ENCODE measurements at regions not wholly inside any gene's neighbourhood (a gene's known extent, or its start where the extent isn't known, plus 50 kb on each side); places are given as distances from the start of the nearest gene placed in this dataset.

GRCh38 chr2:88296247-88296646 lies 126.1 kb downstream of the THNSL2 start:
- no peaks in the 10 kb centered on the region for H3K36me3 ChIP-seq (ENCODE audit: insufficient read depth, low read length)
- H2AFZ ChIP-seq (ENCODE audit: low read length) = no peak overlapping the region
- no peaks in the 10 kb centered on the region for H3K9me2 ChIP-seq (ENCODE audit: low read depth, low read length)
- no peak overlapping the region for H3K27ac ChIP-seq (ENCODE audit: low read depth, low read length, poor library complexity, severe bottlenecking)
- H3K79me2 ChIP-seq (ENCODE audit: insufficient read depth, low read length) = no peaks in the 10 kb centered on the region
- H4K20me1 ChIP-seq (ENCODE audit: insufficient read depth, low read length) = no peaks in the 10 kb centered on the region
- no peak overlapping the region for H3K4me2 ChIP-seq (ENCODE audit: low read length)
- no peaks in the 10 kb centered on the region for H3K4me1 ChIP-seq (ENCODE audit: insufficient read depth, low read length, severe bottlenecking)
- no peaks in the 10 kb centered on the region for H3K27me3 ChIP-seq (ENCODE audit: insufficient read depth, low read length)
- no peak overlapping the region for H3K9ac ChIP-seq (ENCODE audit: low read length)
- TF ChIP-seq EZH2 (IDR thresholded peaks at IDR 0.05; ENCODE audit: borderline replicate concordance, low read length) (no peak), CTCF (IDR thresholded peaks at IDR 0.05; ENCODE audit: low read length) (no peak)
- no peak overlapping the region for H3K4me3 ChIP-seq (ENCODE audit: low read depth, low read length, poor library complexity, severe bottlenecking)
- no peaks in the 10 kb centered on the region for H3K9me3 ChIP-seq (ENCODE audit: low read length)
- H3F3A ChIP-seq (ENCODE audit: insufficient read depth, low read length) = no peaks in the 10 kb centered on the region

- H3K9me3 ChIP-seq (ENCODE audit: low read length) = no peaks in the 10 kb centered on the region
- TF ChIP-seq EZH2 (IDR thresholded peaks at IDR 0.05; ENCODE audit: borderline replicate concordance, low read length) (no peak), CTCF (IDR thresholded peaks at IDR 0.05; ENCODE audit: low read length) (no peak)
- H3K27ac ChIP-seq (ENCODE audit: low read depth, low read length, poor library complexity, severe bottlenecking) = no peak overlapping the region
- no peaks in the 10 kb centered on the region for H3K27me3 ChIP-seq (ENCODE audit: insufficient read depth, low read length)
- no peaks in the 10 kb centered on the region for H4K20me1 ChIP-seq (ENCODE audit: insufficient read depth, low read length)
- H3F3A ChIP-seq (ENCODE audit: insufficient read depth, low read length) = no peaks in the 10 kb centered on the region
- no peak overlapping the region for H3K9ac ChIP-seq (ENCODE audit: low read length)
- H3K4me2 ChIP-seq (ENCODE audit: low read length) = no peak overlapping the region
- no peak overlapping the region for H2AFZ ChIP-seq (ENCODE audit: low read length)
- H3K4me3 ChIP-seq (ENCODE audit: low read depth, low read length, poor library complexity, severe bottlenecking) = no peak overlapping the region
- H3K9me2 ChIP-seq (ENCODE audit: low read depth, low read length) = no peaks in the 10 kb centered on the region
- no peaks in the 10 kb centered on the region for H3K79me2 ChIP-seq (ENCODE audit: insufficient read depth, low read length)
- no peaks in the 10 kb centered on the region for H3K36me3 ChIP-seq (ENCODE audit: insufficient read depth, low read length)
- no peaks in the 10 kb centered on the region for H3K4me1 ChIP-seq (ENCODE audit: insufficient read depth, low read length, severe bottlenecking)
Measured at GRCh38 chr2:88283886-88284592, 113.9 kb downstream of the THNSL2 start.

GRCh38 chr2:88281302-88282217 lies 111.4 kb downstream of the THNSL2 start:
- Histone ChIP-seq H3K36me3 (ENCODE audit: insufficient read depth, low read length) (no peaks in the 10 kb centered on the region), H3K4me3 (ENCODE audit: low read depth, low read length, poor library complexity, severe bottlenecking) (no peak overlapping the region), H3K4me2 (ENCODE audit: low read length) (no peak overlapping the region), H2AFZ (ENCODE audit: low read length) (no peak overlapping the region), H4K20me1 (ENCODE audit: insufficient read depth, low read length) (no peaks in the 10 kb centered on the region), H3K27me3 (ENCODE audit: insufficient read depth, low read length) (no peaks in the 10 kb centered on the region), H3K27ac (ENCODE audit: low read depth, low read length, poor library complexity, severe bottlenecking) (no peak overlapping the region), H3K9ac (ENCODE audit: low read length) (no peak overlapping the region), H3K4me1 (ENCODE audit: insufficient read depth, low read length, severe bottlenecking) (no peaks in the 10 kb centered on the region), H3K79me2 (ENCODE audit: insufficient read depth, low read length) (no peaks in the 10 kb centered on the region), H3K9me2 (ENCODE audit: low read depth, low read length) (no peaks in the 10 kb centered on the region), H3F3A (ENCODE audit: insufficient read depth, low read length) (no peaks in the 10 kb centered on the region), H3K9me3 (ENCODE audit: low read length) (peaks cover 4% of the 10 kb centered on the region; the same call in 1 of the 2 replicates)
- TF ChIP-seq CTCF (IDR thresholded peaks at IDR 0.05; ENCODE audit: low read length) (no peak), EZH2 (IDR thresholded peaks at IDR 0.05; ENCODE audit: borderline replicate concordance, low read length) (no peak)
